DMS 273 treated with DMSO at 0.1 percent for 48 hours (cell line): ENCODE measurements at regions not wholly inside any gene's neighbourhood (a gene's known extent, or its start where the extent isn't known, plus 50 kb on each side); places are given as distances from the start of the nearest gene placed in this dataset.

Experiments
- DNase-seq: peaks from one replicate; lab custom pipeline; 2025; lab: John Stamatoyannopoulos, UW

DNA sequence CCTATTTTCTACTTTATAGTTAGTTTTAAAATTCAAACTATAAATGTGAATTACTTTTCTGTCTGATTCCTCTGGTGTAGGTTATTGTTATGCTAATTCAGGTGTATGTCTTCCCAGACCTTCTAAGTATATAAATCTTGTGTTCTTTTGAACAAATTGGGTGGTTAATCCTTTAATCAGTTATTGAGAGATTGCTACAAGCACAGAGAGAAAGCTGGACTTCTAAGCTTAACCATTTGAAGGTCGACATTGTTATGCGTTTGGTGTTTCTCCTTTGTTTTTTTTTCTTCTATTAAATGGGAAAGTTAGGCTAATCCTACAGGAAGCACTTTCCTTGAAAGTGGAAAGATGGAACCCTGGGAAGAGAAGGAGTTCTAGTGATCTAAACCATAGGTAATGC is 592.6 kb downstream of the SLC4A3 start:
- no peak for DNase-seq

DNA sequence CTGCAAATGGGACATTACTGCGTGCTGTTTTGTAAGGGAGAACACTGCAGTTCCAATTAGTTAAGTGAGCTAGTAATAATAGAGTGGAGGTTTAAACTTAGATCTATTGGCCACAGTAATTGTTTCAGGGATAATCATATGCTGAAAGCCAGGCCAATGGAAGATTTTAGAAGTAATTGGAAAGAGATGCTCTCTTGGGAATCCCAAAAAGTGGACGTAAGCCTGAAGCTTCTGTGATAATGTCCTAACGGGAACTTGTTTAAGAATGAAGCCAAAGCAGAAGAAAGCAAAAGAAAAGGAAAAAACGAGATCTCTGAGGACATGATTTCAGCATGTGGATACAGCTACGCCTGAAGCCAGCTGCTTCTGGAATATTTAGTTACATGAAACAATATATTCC is 594.6 kb downstream of the SLC4A3 start:
- no peak for DNase-seq

DNA sequence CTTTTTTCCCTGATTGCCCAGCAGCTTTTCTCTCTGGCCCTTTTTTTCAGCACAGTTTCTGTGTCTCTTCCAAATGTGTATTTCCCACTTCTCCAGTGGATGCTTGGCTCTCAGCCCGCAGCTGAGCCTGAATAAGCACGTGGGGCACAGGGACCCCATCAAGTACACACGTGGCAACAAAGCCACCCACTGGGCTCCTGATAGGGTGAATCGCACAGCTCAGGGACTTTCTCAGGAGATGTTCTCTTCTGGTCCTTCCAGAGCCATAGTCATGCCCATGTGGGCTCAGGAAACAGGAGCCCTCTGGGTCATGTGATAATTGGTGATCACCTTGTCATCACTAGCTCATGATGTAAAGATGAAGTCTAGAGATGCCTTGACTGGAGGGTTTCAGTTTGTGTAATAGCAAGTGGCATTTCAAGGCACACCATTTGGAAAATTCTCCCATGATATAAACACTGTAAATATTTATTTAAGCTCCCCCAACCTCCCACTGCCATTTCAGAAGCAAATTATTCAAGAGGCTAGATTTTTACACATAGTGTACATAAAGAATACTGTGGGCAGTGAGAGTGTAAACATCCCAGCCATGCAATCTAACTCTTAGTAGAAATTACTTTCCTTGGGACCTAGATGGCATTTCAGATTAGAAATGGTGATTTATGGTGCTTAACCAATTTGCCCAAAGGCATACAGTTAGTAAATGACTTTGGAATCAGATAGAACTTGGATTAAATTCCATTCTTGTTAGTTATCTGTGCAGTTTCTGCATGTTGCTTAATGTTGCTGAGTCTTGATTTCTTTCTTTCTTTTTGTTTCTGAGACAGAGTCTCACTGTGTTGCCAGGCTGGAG is 597.5 kb downstream of the SLC4A3 start:
- no peak for DNase-seq

DNA sequence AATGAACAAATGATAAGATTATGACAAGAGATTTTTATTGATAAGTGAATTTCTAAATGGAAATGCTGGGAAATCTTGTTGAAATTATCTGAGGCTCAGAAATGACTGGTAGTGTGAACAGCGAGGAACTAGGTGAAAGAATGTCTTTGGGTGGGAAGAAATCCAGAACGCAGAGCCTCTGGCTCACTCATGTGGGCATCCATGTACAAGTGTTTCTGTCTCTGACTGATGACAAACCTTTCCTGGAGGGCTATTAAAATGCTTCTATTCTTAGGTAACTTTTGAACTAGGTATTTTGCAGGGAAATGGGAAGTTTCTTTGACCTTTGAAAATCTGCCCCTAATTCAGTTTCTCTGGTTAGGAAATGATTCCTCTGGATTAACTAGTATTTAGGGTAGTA is 598.6 kb downstream of the SLC4A3 start:
- no peak for DNase-seq

DNA sequence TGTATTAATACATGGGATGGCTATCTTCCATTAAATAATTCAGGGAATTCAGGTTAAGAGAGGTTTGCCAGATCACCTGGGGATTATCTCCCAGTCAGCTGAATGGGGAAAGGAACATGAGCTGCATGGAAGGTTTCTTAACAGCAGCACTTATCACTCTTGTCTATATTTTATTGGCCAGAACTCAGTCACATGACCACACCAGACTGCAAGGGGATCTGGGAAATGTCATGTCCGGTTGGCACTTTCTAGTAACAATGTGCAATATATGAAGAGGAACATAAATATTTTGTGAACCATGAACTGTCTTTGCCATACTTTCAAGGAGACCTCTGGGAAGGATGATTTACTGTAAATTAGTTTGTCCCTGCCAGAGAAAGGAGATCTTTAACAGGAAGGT is 599.1 kb downstream of the SLC4A3 start:
- no peak for DNase-seq

DNA sequence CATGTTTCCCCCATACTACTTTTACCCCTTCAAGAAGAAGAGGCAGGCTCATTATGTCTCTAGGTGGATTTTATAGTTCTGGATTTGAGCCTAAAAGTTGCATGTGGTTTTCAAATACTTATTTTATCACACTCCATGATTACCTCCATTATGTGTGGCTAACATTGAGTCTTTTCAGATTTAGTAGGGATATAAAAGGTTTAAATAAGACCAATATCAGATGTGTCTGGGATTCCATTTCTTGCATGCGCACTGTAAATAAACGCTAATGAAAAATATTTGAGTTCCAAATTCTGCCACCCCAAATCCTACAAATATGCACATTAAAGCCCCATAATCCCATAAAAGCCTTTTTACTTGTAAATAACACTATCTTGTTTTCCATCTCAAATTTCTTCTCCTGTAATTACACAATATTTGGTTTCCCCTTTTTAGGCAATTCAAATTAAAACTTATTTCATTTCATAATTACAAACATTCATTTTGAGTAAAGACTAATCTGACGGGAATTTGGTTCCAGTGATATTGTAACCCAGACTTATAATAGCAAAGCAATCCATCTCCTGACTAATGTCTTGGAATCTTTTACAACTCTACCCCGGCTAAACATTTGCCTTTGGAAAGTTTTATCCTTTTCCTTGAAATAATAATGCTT is 600.0 kb downstream of the SLC4A3 start:
- no peak for DNase-seq

DNA sequence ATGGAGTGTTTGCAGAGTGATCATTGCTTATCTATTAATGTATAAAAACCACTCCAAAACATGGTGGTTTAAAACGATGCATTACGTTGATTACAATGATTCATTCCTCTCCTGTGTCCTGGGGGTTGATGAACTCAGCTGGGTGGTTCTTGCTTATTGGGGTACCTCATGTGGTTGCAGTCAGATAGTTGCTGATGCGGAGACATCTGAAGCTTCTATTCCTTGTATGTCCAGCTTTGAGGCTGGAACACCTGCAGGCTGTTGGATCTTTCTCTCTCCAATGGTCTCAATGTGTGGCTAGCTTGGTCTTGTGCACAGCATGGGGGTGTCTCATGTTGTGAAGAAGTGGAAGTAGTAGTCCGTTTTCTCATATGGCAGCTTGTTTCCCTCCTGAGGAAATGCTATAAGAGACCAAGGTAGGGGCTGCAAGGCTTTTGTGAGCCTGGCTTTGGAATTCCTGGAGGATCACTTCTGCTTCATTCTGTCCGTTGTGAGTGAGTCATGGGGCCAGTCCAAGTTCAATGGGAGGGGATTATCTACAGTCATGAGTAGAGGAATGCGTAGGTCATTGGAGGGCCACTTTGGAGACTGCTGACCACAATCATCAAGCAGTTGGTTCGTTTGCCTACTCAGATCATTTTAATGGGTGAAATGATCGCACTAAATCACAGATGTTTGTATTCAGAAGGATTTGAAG is 601.0 kb downstream of the SLC4A3 start:
- no peak for DNase-seq

DNA sequence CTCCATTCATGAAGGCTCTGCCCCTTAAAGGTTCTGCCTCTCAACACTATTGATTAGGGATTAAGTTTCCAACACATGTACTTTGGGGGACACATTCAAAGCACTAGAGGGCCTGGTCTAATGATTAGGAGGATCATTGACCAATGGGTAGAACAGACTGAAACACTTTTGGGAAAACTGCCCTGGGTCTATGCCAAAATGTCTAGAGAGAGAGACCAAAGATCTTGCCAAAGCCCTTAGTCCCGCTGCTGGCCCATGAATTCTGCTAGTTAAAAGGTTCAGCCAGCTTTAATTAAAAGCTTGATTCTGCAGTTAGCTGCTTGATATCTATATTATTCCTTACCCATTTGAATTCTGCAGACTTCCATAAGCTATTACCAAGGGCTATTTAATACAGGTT is 613.2 kb downstream of the SLC4A3 start:
- DNase-seq, result no peak

DNA sequence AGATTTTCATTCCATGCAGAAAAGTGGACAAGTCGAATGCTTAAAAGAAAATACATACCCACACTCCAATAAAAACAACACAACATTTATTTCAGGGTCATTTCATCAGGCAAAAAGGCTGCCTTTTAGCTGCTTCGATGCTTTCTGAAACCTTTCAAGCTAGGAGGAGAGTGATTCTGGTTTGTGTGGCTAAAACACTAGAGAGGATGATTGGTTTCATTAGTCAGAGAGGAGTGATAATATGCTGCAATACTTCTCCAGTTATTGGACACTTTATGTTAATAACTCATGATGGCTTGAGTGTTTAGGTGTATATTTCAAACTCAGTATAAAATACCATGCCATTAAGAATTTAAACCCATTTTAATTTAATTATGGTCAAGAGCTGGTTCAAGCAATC is 614.0 kb downstream of the SLC4A3 start:
- DNase-seq, result no peak

DNA sequence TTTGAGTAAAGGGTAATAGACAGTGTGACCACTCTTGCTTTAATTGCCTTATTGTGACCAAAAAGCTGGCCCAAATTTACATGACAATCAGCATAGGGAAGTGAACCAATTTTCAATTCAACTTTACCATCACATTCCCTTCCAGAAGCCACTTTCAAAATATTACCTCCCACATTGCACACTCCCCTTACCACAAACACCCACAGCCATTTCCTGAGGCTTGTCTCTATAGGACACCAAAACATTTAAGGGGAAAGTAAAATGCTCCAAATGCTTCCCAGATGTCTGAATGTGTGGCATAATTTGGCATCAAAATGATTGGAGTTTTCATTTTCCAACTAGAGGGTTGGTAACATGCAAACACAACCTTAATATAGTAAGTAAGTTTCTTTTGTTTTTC is 616.1 kb downstream of the SLC4A3 start:
- no peak for DNase-seq

DNA sequence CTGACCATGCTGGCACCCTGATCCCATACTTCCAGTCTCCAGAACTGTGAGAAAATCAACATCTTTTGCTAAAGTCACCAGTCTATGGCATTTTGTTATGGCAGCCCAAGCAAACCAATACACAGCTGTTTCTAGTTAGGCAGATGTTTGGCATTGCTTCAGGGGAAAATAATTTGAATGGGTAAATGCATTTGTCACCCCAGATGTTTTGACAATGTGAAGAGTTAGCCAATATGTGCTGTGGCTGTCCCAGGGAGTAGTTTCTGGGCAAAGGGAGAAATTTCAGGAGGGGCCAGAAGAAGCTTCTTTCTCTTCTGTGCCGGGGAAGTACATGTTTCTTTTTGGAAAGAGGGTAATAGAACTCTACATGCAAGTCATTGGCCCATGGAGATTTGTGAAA is 619.0 kb downstream of the SLC4A3 start:
- no peak for DNase-seq

DNA sequence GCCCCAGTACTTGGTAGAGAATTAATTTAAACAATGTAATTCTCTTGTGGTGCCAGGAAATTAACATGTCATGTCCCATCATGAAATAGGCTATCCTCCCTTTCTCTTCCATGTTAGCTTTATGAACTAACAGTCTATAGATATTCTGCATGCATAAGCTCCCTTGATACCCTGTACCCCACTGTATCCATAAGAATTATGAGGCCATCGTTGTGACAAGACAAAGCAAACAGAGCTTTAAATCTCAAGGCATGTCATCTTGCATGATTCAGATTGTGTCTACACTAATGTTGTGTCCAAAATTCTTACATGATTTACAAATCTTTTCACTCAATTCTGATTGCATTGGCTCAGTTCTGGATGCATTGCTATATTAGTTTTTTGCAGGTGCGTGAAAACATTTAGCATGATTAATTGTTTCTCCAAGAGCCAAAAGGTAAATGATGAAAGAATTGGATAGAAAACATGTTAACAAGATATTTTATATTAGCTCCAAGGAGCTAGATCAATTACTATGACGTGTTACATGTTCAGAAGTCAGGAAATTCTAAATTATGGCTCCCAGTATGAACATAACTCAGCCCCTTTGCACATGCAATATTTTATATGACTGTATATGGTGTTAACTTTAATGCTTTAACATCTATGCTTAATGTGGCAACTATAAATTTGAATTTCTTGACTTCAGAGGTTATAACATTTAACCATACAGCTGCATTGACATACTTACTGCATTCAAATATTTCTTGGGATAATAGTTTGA is 620.3 kb downstream of the SLC4A3 start:
- DNase-seq, result no peak

DNA sequence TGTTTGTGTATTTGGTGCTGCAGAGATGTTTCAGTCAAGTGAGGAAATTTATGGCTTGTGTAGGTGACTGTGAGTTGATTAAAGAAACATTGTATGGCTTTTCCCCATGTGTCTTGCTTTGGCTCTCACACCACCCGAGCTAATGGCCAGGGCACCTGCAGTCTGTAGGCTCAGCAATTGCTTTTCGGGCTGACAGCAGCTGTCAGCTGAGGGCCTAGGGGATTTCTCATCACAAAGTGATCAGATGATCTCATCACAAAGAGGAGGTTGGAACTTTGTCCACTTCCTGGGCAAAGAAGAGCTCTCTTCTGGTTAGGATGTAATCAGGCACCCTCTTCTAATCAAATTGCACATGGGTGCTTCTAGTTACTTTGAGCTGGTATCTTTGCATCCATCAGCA is 632.2 kb downstream of the SLC4A3 start:
- DNase-seq, result no peak

DNA sequence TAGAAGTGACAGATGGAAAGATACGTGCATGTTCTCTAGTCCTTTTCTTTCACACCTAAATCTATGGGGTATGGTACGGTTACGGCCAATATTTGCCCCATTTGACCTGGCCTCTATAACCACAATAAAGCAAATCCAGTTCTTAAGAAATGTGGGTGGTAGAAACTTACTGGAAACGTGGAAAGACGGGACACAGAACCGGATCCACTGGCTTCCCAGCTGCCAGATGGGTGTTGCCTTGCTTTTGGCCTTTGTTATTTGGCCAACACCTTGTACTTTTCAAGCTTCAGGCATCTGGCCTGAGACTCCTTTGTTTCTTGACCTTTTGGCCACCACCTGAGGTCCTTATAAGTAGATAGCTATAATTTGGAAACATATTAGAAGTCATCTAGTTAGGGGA is 635.9 kb downstream of the SLC4A3 start:
- DNase-seq, result no peak

DNA sequence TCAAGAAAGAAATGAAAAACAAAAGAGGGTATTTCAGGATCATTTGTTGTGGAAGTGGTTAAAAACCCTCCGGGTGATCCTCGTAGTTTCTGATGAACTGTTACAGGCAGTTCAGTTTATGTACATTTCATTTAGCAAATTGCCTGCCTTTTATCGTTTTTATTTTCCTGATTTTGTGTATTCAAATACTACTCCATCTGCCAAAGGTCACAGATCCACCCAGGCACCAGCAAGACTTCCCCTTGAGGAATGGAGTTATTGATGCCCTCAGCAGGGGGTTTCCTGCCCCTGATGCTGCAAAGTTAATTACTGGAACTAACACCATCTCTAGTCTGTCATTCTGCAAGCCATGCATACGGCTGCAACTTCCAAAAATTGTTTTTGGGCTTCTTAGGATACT is 641.9 kb downstream of the SLC4A3 start:
- DNase-seq, result no peak

DNA sequence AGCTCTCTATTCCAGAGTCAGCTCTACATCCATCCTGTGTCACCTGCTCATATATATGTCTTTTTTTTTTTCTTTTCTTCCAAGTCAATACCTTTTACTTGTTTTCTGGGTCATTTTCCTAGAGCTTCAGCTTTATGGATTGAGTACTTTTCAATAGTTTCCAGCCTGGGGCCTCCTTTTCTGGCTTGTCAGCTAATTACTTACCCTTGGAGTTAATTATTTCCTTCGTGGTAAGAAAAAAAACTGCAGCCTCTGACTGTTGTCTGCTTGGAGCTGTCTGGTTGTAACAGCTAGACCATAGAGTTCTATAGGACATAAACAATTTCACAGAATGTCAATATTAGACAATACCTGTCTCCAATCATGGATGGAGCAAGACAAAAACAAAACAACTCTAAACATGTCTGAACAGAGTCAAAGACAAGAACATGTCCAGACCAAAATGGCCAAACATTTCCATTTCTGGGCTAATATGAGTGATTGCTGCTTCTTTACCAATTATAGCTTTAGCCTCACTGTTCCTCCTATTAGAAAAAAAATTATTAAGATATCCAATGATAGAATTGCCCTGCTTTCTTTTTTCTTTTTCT is 643.1 kb downstream of the SLC4A3 start:
- no peak for DNase-seq

DNA sequence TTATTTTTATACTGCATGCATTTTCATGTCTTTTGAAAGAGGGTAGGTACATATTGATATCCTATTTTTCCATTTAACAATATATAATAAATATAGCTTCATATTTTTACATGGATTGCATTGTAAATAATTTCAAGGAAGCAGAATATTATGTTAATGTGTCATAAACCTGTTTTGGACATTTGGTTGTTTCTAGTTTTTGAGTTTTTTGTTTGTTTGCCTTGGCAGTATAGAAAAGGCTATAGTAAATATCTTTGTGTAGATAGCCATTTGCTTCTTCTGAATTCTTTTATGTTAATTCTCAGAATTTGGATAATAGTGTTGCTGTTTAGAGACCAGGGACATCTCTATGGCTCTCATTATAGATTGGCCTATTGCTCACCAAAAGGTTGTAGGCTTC is 645.2 kb downstream of the SLC4A3 start:
- DNase-seq, result no peak

DNA sequence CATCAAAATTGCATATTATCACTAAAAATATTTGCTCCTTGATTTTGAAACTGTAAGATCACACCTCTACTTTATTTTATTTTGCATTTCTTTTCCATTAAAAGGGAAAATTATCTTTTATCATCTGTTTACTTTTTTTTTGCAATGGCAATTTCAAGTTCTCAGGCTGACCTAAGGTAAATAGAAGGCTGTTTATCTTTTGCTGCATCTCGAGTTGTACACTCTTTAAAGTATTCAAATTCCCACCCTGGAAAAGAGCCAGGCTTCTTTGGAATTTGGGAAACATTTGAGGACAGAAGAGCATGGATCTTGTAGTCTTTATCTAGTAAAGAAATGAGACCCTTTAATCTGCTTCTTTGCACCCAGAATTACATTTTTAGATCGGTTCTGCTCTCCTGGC is 645.7 kb downstream of the SLC4A3 start:
- DNase-seq, result no peak

DNA sequence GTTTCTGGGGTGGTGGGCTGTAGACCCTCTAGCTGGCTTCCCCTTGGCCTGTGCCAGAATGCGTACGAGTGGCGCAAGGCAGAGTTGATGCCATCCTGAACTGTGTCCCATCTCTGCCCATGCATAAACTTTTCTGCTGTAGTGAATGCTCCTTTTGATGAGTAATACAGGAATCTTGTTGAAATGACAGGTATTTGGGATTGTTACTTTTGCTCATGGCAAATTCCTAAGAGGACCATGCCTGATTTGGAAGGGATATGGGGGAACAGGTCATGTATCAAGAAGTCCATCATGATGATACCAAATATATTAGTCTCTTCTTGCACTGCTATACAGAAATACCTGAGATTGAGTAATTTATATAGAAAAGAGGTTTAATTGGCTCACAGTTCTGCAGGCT is 648.0 kb downstream of the SLC4A3 start:
- DNase-seq, result no peak

DNA sequence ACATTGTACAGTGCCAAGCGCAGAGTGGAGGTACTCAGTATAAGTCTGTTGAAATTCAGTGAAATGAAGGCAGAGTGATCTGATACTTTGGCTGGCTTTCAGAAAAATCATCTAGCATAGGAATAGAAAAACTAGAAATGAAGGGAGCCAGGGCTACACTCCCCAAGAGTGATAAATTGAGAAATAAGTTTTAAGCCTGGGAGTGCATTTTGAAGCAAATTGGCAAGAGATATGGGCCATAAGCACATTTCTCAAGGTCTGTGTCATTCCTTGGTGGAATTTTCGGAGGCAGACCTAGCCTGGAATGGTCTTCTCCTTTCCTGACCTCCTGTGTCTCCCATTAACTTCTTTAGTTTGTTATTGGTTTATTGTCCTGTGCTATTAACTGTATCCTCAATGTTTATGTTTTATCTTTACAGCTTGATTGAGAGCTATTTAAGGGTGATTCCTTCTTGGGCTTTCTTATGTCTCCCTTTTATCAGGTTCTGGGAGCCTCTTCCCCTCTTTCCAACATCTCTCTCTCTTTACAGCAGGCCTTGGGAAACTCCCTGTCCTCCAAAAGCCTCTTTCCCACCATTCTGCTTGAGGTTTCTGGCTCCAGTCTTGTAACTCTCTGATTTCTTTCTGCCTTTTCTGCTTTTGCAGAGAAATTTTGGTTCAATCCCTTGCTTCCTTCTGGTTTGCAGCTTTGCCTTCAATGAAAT is 649.5 kb downstream of the SLC4A3 start:
- DNase-seq, result no peak

DNA sequence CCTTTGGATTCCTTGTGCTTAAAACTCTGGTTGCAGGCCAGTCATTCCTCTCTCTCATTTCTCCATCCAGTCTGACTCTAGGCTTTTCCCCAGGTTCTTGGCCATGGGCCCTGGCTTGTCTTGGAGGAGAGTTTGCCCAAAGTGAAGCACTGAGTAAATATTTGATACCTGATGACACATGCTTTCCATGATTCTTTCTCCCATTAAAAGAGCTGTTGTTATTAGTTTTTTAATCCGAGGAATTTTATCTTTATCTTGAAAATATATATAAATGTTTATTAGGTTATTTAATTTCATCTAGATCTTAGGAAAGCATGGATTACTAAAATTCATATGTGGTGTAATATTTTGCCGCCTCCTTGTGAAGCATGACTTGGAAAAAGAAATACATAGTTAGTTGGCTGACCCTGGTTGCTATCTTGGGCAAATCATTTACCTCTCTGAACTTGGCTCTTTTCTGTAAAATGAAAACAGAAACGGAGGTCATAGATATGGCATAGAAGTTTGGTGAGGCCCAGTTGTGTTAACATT is 650.1 kb downstream of the SLC4A3 start:
- no peak for DNase-seq
